Mesenchymal stem cell (in vitro differentiated cells and primary cell): ENCODE measurements at regions not wholly inside any gene's neighbourhood (a gene's known extent, or its start where the extent isn't known, plus 50 kb on each side); places are given as distances from the start of the nearest gene placed in this dataset.
"Not testable (repeated sequence)": the region's sequence is repeated elsewhere in the genome, so short reads cannot be mapped to it uniquely, and the experiment has no call there.

ENCODE experiments used
- DNase-seq: peaks from one replicate; pipeline ENCODE4 v3.0.0-alpha.2; 2013
- H2AFZ ChIP-seq: one replicate; pipeline ENCODE4 v1.6.1; 2013; ENCODE audit warnings: low read depth, mild to moderate bottlenecking, control low read depth, inconsistent platforms, low read length, moderate library complexity
- H2AK5ac ChIP-seq: 2 replicates; pipeline ENCODE4 v1.6.1; 2013; ENCODE audit warnings: low read length, moderate library complexity, mild to moderate bottlenecking, inconsistent platforms; ENCODE audit not compliant: severe bottlenecking
- H2BK120ac ChIP-seq: one replicate; pipeline ENCODE4 v1.6.1; 2013; ENCODE audit warnings: low read depth, mild to moderate bottlenecking, inconsistent platforms, low read length, moderate library complexity
- H2BK12ac ChIP-seq, 2 experiments: one replicate each; pipeline ENCODE4 v1.6.1; 2013; ENCODE audit warnings: inconsistent platforms in 2 of 2, low read length in 2 of 2, mild to moderate bottlenecking in 2 of 2, moderate library complexity in 2 of 2, control low read depth in 1 of 2
- H2BK15ac ChIP-seq: one replicate; pipeline ENCODE4 v1.6.1; 2013; ENCODE audit warnings: mild to moderate bottlenecking, low read depth, inconsistent platforms; ENCODE audit not compliant: poor library complexity, severe bottlenecking
- H2BK5ac ChIP-seq: 2 replicates; pipeline ENCODE4 v1.6.1; 2013; ENCODE audit warnings: low read depth, mild to moderate bottlenecking, low read length, control low read depth, inconsistent platforms; ENCODE audit not compliant: poor library complexity, severe bottlenecking
- H3K14ac ChIP-seq, 2 experiments: one replicate each; pipeline ENCODE4 v1.6.1; 2013; ENCODE audit warnings: inconsistent platforms in 2 of 2, low read length in 2 of 2, control low read depth in 1 of 2, mild to moderate bottlenecking in 1 of 2, moderate library complexity in 1 of 2
- H3K18ac ChIP-seq, 2 experiments: one replicate each; pipeline ENCODE4 v1.6.1; 2013; ENCODE audit warnings: inconsistent platforms in 2 of 2, low read length in 2 of 2, control low read depth in 1 of 2, low read depth in 1 of 2, mild to moderate bottlenecking in 1 of 2
- H3K23ac ChIP-seq, 2 experiments: one replicate each; pipeline ENCODE4 v1.6.1; 2013; ENCODE audit warnings: inconsistent platforms in 2 of 2, low read length in 2 of 2, mild to moderate bottlenecking in 2 of 2, moderate library complexity in 2 of 2, control low read depth in 1 of 2
- H3K27ac ChIP-seq: 2 replicates; pipeline ENCODE4 v1.5.1; 2013; ENCODE audit warnings: mild to moderate bottlenecking, moderate library complexity, low read length, control low read depth, inconsistent platforms; ENCODE audit not compliant: poor library complexity, severe bottlenecking
- H3K27me3 ChIP-seq, 2 experiments: 2 replicates each; pipeline versions ENCODE4 v1.6.1 to v1.7.0; 2013; ENCODE audit warnings: low read length in 2 of 2, mild to moderate bottlenecking in 2 of 2, moderate library complexity in 2 of 2, control low read depth in 1 of 2, inconsistent platforms in 1 of 2; ENCODE audit not compliant: control insufficient read depth in 1 of 2, insufficient read depth in 1 of 2
- H3K36me3 ChIP-seq, 2 experiments: 2 replicates each; pipeline versions ENCODE4 v1.6.1 to v1.7.0; 2013; ENCODE audit warnings: low read length in 2 of 2, control low read depth in 1 of 2, inconsistent platforms in 1 of 2, low read depth in 1 of 2, mild to moderate bottlenecking in 1 of 2; ENCODE audit not compliant: insufficient read depth in 2 of 2, control insufficient read depth in 1 of 2
- H3K4ac ChIP-seq, 2 experiments: one replicate each; pipeline ENCODE4 v1.6.1; 2013; ENCODE audit warnings: inconsistent platforms in 2 of 2, low read length in 2 of 2, mild to moderate bottlenecking in 2 of 2, moderate library complexity in 2 of 2, control low read depth in 1 of 2, low read depth in 1 of 2
- H3K4me1 ChIP-seq: 2 replicates; pipeline ENCODE4 v1.6.1; 2013; ENCODE audit warnings: low read depth, low read length, control low read depth; ENCODE audit not compliant: control insufficient read depth, insufficient read depth
- H3K4me2 ChIP-seq: 2 replicates; pipeline ENCODE4 v1.6.1; 2013; ENCODE audit warnings: low read length, mild to moderate bottlenecking, inconsistent platforms; ENCODE audit not compliant: poor library complexity, severe bottlenecking
- H3K4me3 ChIP-seq, 2 experiments: 2 replicates each; pipeline versions ENCODE4 v1.5.1 to v1.7.0; 2013; ENCODE audit warnings: low read length in 2 of 2, mild to moderate bottlenecking in 2 of 2, control low read depth in 1 of 2, low read depth in 1 of 2; ENCODE audit not compliant: insufficient read depth in 1 of 2
- H3K79me1 ChIP-seq: replicated peaks from 2 replicates; pipeline ENCODE4 v1.6.1; 2013; ENCODE audit warnings: mild to moderate bottlenecking, control low read depth, low read length, inconsistent platforms; ENCODE audit not compliant: poor library complexity, severe bottlenecking
- H3K9ac ChIP-seq: 2 replicates; pipeline ENCODE4 v1.7.0; 2013; ENCODE audit warnings: mild to moderate bottlenecking, low read length, moderate library complexity
- H3K9me3 ChIP-seq: 2 replicates; pipeline ENCODE4 v1.7.0; 2013; ENCODE audit warnings: mild to moderate bottlenecking, low read length; ENCODE audit not compliant: control insufficient read depth
- H4K8ac ChIP-seq: one replicate; pipeline ENCODE4 v1.6.1; 2013; ENCODE audit warnings: inconsistent platforms, mild to moderate bottlenecking, low read length, moderate library complexity
- H4K91ac ChIP-seq: one replicate; pipeline ENCODE4 v1.6.1; 2013; ENCODE audit warnings: mild to moderate bottlenecking, low read length, inconsistent platforms
- WGBS: methylation state at CpG from one replicate; pipeline ENCODE4 v1.1.7; 2013; ENCODE audit warnings: mixed read lengths; 5-methylcytosine and 5-hydroxymethylcytosine counted together

DNA sequence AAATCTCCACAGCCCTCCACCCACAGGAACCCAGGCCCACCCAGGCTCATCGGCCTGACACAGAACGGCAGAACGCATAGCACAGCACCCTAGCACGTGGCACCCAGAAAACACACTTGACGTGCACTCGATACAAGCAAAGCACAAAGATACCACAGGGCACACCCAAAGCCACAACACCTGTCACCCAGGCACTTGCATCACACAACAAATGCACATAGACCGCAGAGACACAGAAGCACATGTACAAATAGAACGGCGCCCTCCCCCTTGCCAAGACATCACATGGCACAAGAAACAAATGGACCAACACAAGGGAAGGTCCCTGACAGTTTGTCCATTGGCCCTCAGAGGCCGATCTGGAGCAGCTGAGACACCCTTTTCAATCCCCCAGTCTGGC lies 147.7 kb upstream of the WSCD1 start:
- no peak overlapping the region for H2AFZ ChIP-seq
- H4K8ac ChIP-seq = no peak overlapping the region
- H3K79me1 ChIP-seq = no peaks in the 10 kb centered on the region
- no peak overlapping the region for H4K91ac ChIP-seq
- no peak overlapping the region for H3K18ac ChIP-seq
- H3K27me3 ChIP-seq = peaks cover 0 to 3% of the 10 kb centered on the region in 2 experiments
- H2BK12ac ChIP-seq = no peak overlapping the region
- no peak overlapping the region for H2BK120ac ChIP-seq
- H2BK15ac ChIP-seq = no peak overlapping the region
- H3K23ac ChIP-seq = no peak overlapping the region
- no peak overlapping the region for H3K27ac ChIP-seq
- H3K4me2 ChIP-seq = no peak overlapping the region
- H2AK5ac ChIP-seq = no peak overlapping the region
- DNase-seq = no peak
- H3K14ac ChIP-seq = no peak overlapping the region
- H3K9ac ChIP-seq = no peak overlapping the region
- no peak overlapping the region for H2BK5ac ChIP-seq
- H3K9me3 ChIP-seq = no peaks in the 10 kb centered on the region
- H3K4ac ChIP-seq = no peak overlapping the region
- no peak overlapping the region for H3K4me3 ChIP-seq
- H3K36me3 ChIP-seq = no peaks in the 10 kb centered on the region
- H3K4me1 ChIP-seq = peaks cover 4% of the 10 kb centered on the region
- 90% methylated on average over 10 of the region's 10 CpGs for WGBS

DNA sequence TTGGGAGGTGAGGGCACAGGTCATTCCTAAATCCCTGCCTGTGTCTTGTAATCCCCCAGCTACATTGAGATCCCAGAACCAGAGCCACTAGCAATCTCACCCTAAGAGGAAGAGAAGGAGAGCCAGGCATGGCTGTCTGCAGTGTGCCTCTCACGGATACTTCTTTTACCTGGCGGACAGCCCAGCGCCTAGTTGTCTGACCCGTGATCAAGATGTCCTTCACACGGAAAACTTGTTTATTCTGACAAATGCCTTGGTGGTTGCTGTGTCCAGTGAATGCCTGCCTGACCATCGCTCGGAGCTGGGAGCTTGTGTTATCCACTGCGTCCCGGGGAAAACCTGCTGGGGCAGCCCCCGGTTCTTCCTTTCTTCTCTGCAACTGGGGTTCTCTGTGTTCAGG lies 140.5 kb upstream of the WSCD1 start:
- no peak overlapping the region for H2BK12ac ChIP-seq
- no peak overlapping the region for H3K4ac ChIP-seq
- H3K23ac ChIP-seq = no peak overlapping the region
- no peak for DNase-seq
- peaks cover 2% of the 10 kb centered on the region for H3K4me1 ChIP-seq
- no peaks in the 10 kb centered on the region for H3K79me1 ChIP-seq
- H3K18ac ChIP-seq = no peak overlapping the region
- H4K91ac ChIP-seq = no peak overlapping the region
- no peak overlapping the region for H2BK120ac ChIP-seq
- H3K27ac ChIP-seq = no peak overlapping the region
- no peak overlapping the region for H2AK5ac ChIP-seq
- H2AFZ ChIP-seq = no peak overlapping the region
- no peak overlapping the region for H3K4me3 ChIP-seq
- H3K9ac ChIP-seq = no peak overlapping the region
- no peaks in the 10 kb centered on the region for H3K36me3 ChIP-seq
- peaks cover 0 to 5% of the 10 kb centered on the region in 2 experiments for H3K27me3 ChIP-seq
- H3K4me2 ChIP-seq = no peak overlapping the region
- H4K8ac ChIP-seq = no peak overlapping the region
- no peak overlapping the region for H2BK15ac ChIP-seq
- no peak overlapping the region for H3K14ac ChIP-seq
- H2BK5ac ChIP-seq = no peak overlapping the region
- H3K9me3 ChIP-seq = no peaks in the 10 kb centered on the region
- WGBS = 95% methylated on average over 10 of the region's 10 CpGs

DNA sequence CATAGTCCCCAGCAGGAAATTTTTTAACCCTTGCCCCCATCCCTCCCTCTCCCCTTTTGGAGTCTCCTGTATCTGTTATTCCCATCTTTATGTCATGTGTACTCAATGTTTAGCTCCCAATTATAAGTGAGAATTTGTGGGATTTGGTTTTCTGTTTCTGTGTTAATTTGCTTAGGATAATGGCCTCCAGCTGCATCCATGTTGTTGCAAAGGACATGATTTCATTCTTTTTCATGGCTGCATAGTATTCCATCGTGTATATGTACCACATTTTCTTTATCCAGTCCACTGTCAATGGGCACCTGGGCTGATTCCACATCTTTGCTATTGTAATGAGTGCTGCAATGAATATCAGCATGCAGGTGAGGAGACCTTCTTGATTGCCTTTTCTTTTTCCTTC lies 139.6 kb upstream of the WSCD1 start:
- WGBS = no CpG with 5 or more reads among the region's 1 CpG
- H3K9me3 ChIP-seq, H2BK120ac ChIP-seq, H3K4me1 ChIP-seq, H4K8ac ChIP-seq, H3K14ac ChIP-seq, H3K27me3 ChIP-seq, H3K4ac ChIP-seq, H3K27ac ChIP-seq, H3K9ac ChIP-seq, H2AK5ac ChIP-seq, H2AFZ ChIP-seq, H3K36me3 ChIP-seq, H3K79me1 ChIP-seq, H3K23ac ChIP-seq, H2BK12ac ChIP-seq, H3K4me3 ChIP-seq, H2BK15ac ChIP-seq, DNase-seq, H2BK5ac ChIP-seq, H3K4me2 ChIP-seq, H4K91ac ChIP-seq, H3K18ac ChIP-seq: not testable (repeated sequence)

GRCh38 chr17:5931616-5932015 lies 138.6 kb upstream of the WSCD1 start:
- no peak overlapping the region for H2BK120ac ChIP-seq
- no peak overlapping the region for H2BK12ac ChIP-seq
- no peak overlapping the region for H2BK5ac ChIP-seq
- no peak overlapping the region for H2AK5ac ChIP-seq
- H3K14ac ChIP-seq = no peak overlapping the region
- peaks cover 2% of the 10 kb centered on the region for H3K4me1 ChIP-seq
- H3K23ac ChIP-seq = no peak overlapping the region
- no peaks in the 10 kb centered on the region for H3K36me3 ChIP-seq
- H3K27ac ChIP-seq = no peak overlapping the region
- H3K4me3 ChIP-seq = no peak overlapping the region
- WGBS = 67% methylated on average over 9 of the region's 9 CpGs
- H3K18ac ChIP-seq = no peak overlapping the region
- no peak overlapping the region for H2AFZ ChIP-seq
- H3K79me1 ChIP-seq = no peaks in the 10 kb centered on the region
- no peak overlapping the region for H3K4ac ChIP-seq
- H2BK15ac ChIP-seq = no peak overlapping the region
- H3K4me2 ChIP-seq = no peak overlapping the region
- DNase-seq = no peak
- H3K9ac ChIP-seq = no peak overlapping the region
- peaks cover 0 to 10% of the 10 kb centered on the region in 2 experiments for H3K27me3 ChIP-seq
- no peak overlapping the region for H4K8ac ChIP-seq
- H4K91ac ChIP-seq = no peak overlapping the region
- peaks cover 11% of the 10 kb centered on the region for H3K9me3 ChIP-seq
